Jurkat, Clone E6-1 (cell line): ENCODE measurements at regions not wholly inside any gene's neighbourhood (a gene's known extent, or its start where the extent isn't known, plus 50 kb on each side); places are given as distances from the start of the nearest gene placed in this dataset.

Source experiments
- DNase-seq: peaks from one replicate; pipeline ENCODE4 v3.0.0-alpha.2; 2011; ENCODE audit warnings: low read depth, low spot score
- H3K4me3 ChIP-seq: 2 replicates; pipeline ENCODE4 v1.5.1; 2011; ENCODE audit warnings: mild to moderate bottlenecking, low read length, control low read depth, moderate library complexity

- no peak overlapping the region for H3K4me3 ChIP-seq
- DNase-seq: no peak
Measured at GRCh38 chr1:147811273-147811672, 50.9 kb upstream of the GJA5 start.

- no peak for DNase-seq
Measured at GRCh38 chr1:147811751-147812150, 51.3 kb upstream of the GJA5 start.

GRCh38 chr1:147812799-147813198 is 52.4 kb upstream of the GJA5 start:
- no peak for DNase-seq
- no peak overlapping the region for H3K4me3 ChIP-seq

More at GRCh38 chr1:147811751-147812150, 51.3 kb upstream of the GJA5 start:
- no peak overlapping the region for H3K4me3 ChIP-seq

- no peak for DNase-seq
- no peak overlapping the region for H3K4me3 ChIP-seq
Measured at GRCh38 chr1:147815503-147815902, 55.1 kb upstream of the GJA5 start.

GRCh38 chr1:147820761-147821297 is 60.4 kb upstream of the GJA5 start:
- H3K4me3 ChIP-seq: no peak overlapping the region
- DNase-seq: no peak

GRCh38 chr1:147821883-147822282 is 61.5 kb upstream of the GJA5 start:
- no peak for DNase-seq
- H3K4me3 ChIP-seq: no peak overlapping the region

GRCh38 chr1:147822292-147822691 is 61.9 kb upstream of the GJA5 start:
- DNase-seq: no peak
- H3K4me3 ChIP-seq: no peak overlapping the region

GRCh38 chr1:147824001-147824400 is 63.6 kb upstream of the GJA5 start:
- no peak for DNase-seq
- H3K4me3 ChIP-seq: no peak overlapping the region

GRCh38 chr1:147824798-147825197 is 64.4 kb upstream of the GJA5 start:
- no peak overlapping the region for H3K4me3 ChIP-seq
- no peak for DNase-seq

GRCh38 chr1:147825586-147825985 is 65.2 kb upstream of the GJA5 start:
- no peak for DNase-seq
- no peak overlapping the region for H3K4me3 ChIP-seq

- no peak for DNase-seq
- H3K4me3 ChIP-seq: no peak overlapping the region
Measured at GRCh38 chr1:147826259-147826658, 65.9 kb upstream of the GJA5 start.

- H3K4me3 ChIP-seq: no peak overlapping the region
- no peak for DNase-seq
Measured at GRCh38 chr1:147833231-147833860, 69.2 kb upstream of the GJA8 start.

GRCh38 chr1:147834181-147834580 is 68.4 kb upstream of the GJA8 start:
- DNase-seq: peak; percentile 48
- no peak overlapping the region for H3K4me3 ChIP-seq

GRCh38 chr1:147834810-147835209 is 67.8 kb upstream of the GJA8 start:
- DNase-seq: no peak
- H3K4me3 ChIP-seq: no peak overlapping the region

GRCh38 chr1:147837129-147837963 is 65.2 kb upstream of the GJA8 start:
- no peak overlapping the region for H3K4me3 ChIP-seq
- no peak for DNase-seq

GRCh38 chr1:147837964-147838292 is 64.7 kb upstream of the GJA8 start:
- no peak overlapping the region for H3K4me3 ChIP-seq
- no peak for DNase-seq

- no peak overlapping the region for H3K4me3 ChIP-seq
- DNase-seq: no peak
Measured at GRCh38 chr1:147840909-147841308, 61.7 kb upstream of the GJA8 start.

- no peak overlapping the region for H3K4me3 ChIP-seq
- DNase-seq: no peak
Measured at GRCh38 chr1:147842578-147842977, 60.0 kb upstream of the GJA8 start.

GRCh38 chr1:147843486-147843885 is 59.1 kb upstream of the GJA8 start:
- H3K4me3 ChIP-seq: no peak overlapping the region
- DNase-seq: no peak

GRCh38 chr1:147847831-147848230 is 54.8 kb upstream of the GJA8 start:
- DNase-seq: no peak

More at GRCh38 chr1:147847831-147848230, 54.8 kb upstream of the GJA8 start:
- no peak overlapping the region for H3K4me3 ChIP-seq
